ENCODE measurements at regions not wholly inside any gene's neighbourhood (a gene's known extent, or its start where the extent isn't known, plus 50 kb on each side); places are given as distances from the start of the nearest gene placed in this dataset.

DNA sequence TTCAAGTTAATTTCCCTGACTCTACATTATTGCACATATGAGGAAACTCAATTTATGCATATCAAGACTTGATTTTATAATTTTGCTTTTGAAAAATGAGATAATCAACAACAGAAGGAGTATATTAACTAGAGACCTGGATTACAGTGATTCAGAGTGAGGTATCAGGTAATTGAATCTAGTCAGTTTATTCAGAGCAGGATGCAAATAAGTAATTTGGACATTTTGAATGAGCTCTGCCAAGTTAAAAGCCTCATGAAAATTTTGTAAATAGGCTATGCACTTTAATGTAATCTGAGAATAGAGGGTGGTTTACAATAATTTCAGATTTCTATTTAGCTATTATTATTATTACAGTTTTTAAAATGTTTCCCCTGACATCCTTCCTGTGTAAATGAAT lies 203.7 kb upstream of the EMCN start:
- no peaks in the 10 kb centered on the region for H3K36me3 ChIP-seq (ENCODE audit: control insufficient read depth in 5 of 5, insufficient read depth in 5 of 5, low read length in 5 of 5)
- H3K27ac ChIP-seq (ENCODE audit: low read depth, low read length), result no peak overlapping the region
- H3K4me1 ChIP-seq (ENCODE audit: control insufficient read depth in 5 of 5, insufficient read depth in 5 of 5, low read length in 5 of 5), result no peaks in the 10 kb centered on the region
- no peaks in the 10 kb centered on the region for H3K9me3 ChIP-seq (ENCODE audit: control insufficient read depth in 5 of 5, low read length in 5 of 5)
- no peaks in the 10 kb centered on the region for H3K27me3 ChIP-seq (ENCODE audit: control insufficient read depth in 5 of 5, insufficient read depth in 4 of 5, low read length in 5 of 5)
- no peak overlapping the region for H3K4me3 ChIP-seq (ENCODE audit: low read depth in 1 of 5, low read length in 5 of 5)
- no peak overlapping the region for H3K9ac ChIP-seq (ENCODE audit: low read length in 5 of 5)

DNA sequence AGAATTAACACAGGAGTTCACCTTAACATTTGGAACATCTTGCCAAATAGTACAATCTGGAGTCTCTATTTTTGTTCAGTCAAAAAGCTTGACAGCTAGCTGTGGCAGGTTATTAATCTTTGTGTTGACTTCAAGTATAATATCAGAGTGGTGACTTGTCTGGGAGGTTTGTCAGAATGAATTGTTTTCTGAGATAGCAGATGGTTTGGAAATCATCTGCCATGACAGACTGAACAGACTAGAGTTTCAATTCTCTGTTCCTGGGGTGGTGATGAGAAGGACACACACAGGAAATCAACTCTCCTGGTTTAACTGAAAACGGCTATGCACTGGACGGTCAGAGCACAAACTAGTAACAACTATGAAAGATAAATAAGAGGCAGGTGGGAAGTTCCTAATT lies 203.3 kb upstream of the EMCN start:
- no peaks in the 10 kb centered on the region for H3K36me3 ChIP-seq (ENCODE audit: control insufficient read depth in 5 of 5, insufficient read depth in 5 of 5, low read length in 5 of 5)
- H3K27ac ChIP-seq (ENCODE audit: low read depth, low read length), result no peak overlapping the region
- no peaks in the 10 kb centered on the region for H3K4me1 ChIP-seq (ENCODE audit: control insufficient read depth in 5 of 5, insufficient read depth in 5 of 5, low read length in 5 of 5)
- H3K9ac ChIP-seq (ENCODE audit: low read length in 5 of 5), result no peak overlapping the region
- H3K4me3 ChIP-seq (ENCODE audit: low read depth in 1 of 5, low read length in 5 of 5), result no peak overlapping the region
- no peaks in the 10 kb centered on the region for H3K27me3 ChIP-seq (ENCODE audit: control insufficient read depth in 5 of 5, insufficient read depth in 4 of 5, low read length in 5 of 5)
- no peaks in the 10 kb centered on the region for H3K9me3 ChIP-seq (ENCODE audit: control insufficient read depth in 5 of 5, low read length in 5 of 5)

DNA sequence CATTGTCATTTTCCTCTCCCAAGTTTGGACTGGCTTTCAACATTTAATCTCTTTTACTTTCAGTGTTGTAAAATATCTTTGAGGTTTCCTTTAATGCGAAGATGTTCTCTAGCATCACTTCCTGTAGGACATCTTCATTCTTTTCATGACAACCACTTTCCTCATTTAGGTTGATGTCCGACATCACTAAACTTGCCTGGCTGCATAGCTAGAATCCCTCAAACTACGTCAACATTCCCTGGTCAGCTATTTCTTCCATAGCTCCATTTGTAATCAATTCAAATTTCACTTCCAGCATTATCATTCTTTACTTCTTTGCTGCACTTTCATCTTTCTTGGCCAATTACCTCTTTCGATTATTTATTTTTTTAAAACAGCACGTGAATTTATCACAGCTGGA lies 198.6 kb upstream of the EMCN start:
- Histone ChIP-seq H3K36me3 (ENCODE audit: control insufficient read depth in 5 of 5, insufficient read depth in 5 of 5, low read length in 5 of 5) (no peaks in the 10 kb centered on the region), H3K4me1 (ENCODE audit: control insufficient read depth in 5 of 5, insufficient read depth in 5 of 5, low read length in 5 of 5) (no peaks in the 10 kb centered on the region), H3K9me3 (ENCODE audit: control insufficient read depth in 5 of 5, low read length in 5 of 5) (peaks cover 0 to 7% (median 7%) of the 10 kb centered on the region in 5 donors), H3K9ac (ENCODE audit: low read length in 5 of 5) (no peak overlapping the region), H3K27me3 (ENCODE audit: control insufficient read depth in 5 of 5, insufficient read depth in 4 of 5, low read length in 5 of 5) (no peaks in the 10 kb centered on the region), H3K27ac (ENCODE audit: low read depth, low read length) (no peak overlapping the region), H3K4me3 (ENCODE audit: low read depth in 1 of 5, low read length in 5 of 5) (no peak overlapping the region)

DNA sequence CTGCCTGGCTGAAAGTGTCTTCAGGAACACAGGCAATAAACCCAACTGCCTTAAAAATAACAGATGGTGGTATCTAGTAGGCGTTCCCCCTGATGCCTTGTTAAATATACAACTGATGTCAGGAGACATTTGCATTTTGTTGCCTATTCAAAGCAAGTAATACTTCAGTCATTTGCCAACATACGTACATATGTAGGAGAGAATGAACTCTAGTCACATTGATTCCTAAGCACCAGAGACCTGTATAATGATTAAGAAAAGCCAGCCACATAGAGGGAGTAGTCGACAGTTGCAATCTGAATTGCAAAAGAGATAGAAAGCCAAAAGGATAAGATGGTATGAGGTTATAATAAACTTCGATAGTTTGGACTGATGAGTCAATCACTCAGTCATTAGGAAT lies 191.0 kb upstream of the EMCN start:
- Histone ChIP-seq H3K9me3 (ENCODE audit: control insufficient read depth in 5 of 5, low read length in 5 of 5) (no peaks in the 10 kb centered on the region), H3K4me1 (ENCODE audit: control insufficient read depth in 5 of 5, insufficient read depth in 5 of 5, low read length in 5 of 5) (no peaks in the 10 kb centered on the region), H3K4me3 (ENCODE audit: low read depth in 1 of 5, low read length in 5 of 5) (no peak overlapping the region), H3K27me3 (ENCODE audit: control insufficient read depth in 5 of 5, insufficient read depth in 4 of 5, low read length in 5 of 5) (no peaks in the 10 kb centered on the region), H3K36me3 (ENCODE audit: control insufficient read depth in 5 of 5, insufficient read depth in 5 of 5, low read length in 5 of 5) (no peaks in the 10 kb centered on the region), H3K27ac (ENCODE audit: low read depth, low read length) (no peak overlapping the region), H3K9ac (ENCODE audit: low read length in 5 of 5) (no peak overlapping the region)

DNA sequence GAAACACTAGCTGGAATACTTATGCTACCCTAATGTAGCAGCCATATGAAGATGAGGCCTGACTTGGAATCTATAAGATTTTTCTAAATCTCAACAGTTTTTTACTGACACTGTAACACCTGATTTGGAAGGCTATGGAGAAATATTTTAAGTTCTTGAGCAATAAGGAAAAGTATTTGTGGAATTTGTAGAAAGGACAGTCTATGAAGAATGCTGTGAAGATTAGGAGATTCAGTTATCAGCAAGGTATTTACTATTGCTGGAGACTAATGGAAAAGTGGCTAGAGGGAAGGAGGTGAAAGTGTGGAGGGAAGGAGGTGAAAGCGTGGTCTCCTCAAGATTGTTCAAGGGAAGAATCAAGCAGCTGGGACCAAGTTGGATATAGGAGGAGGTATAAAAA lies 190.0 kb upstream of the EMCN start:
- no peaks in the 10 kb centered on the region for H3K27me3 ChIP-seq (ENCODE audit: control insufficient read depth in 5 of 5, insufficient read depth in 4 of 5, low read length in 5 of 5)
- H3K9ac ChIP-seq (ENCODE audit: low read length in 5 of 5), result no peak overlapping the region
- no peaks in the 10 kb centered on the region for H3K4me1 ChIP-seq (ENCODE audit: control insufficient read depth in 5 of 5, insufficient read depth in 5 of 5, low read length in 5 of 5)
- no peak overlapping the region for H3K27ac ChIP-seq (ENCODE audit: low read depth, low read length)
- no peaks in the 10 kb centered on the region for H3K36me3 ChIP-seq (ENCODE audit: control insufficient read depth in 5 of 5, insufficient read depth in 5 of 5, low read length in 5 of 5)
- no peaks in the 10 kb centered on the region for H3K9me3 ChIP-seq (ENCODE audit: control insufficient read depth in 5 of 5, low read length in 5 of 5)
- no peak overlapping the region for H3K4me3 ChIP-seq (ENCODE audit: low read depth in 1 of 5, low read length in 5 of 5)

DNA sequence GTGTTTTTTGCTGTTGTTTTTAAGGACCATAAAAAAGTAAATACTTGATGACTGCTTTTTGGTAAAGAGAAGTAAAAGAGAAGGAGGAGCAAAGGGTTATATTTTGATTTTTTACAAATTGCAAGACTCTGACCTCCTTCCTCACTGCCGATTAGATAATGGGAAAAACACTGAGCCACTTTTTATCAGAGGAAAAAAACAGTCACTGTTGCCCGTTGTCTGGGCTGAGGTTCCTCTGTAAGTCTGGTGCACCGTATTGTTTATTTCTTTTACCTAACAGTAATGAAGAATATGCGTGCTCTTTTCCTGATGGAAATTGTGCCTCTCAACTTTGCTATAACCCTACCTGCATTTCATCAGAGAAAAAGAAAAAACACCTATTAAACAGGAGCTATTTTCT lies 178.7 kb upstream of the EMCN start:
- Histone ChIP-seq H3K9ac (ENCODE audit: low read length in 5 of 5) (no peak overlapping the region), H3K27ac (ENCODE audit: low read depth, low read length) (no peak overlapping the region), H3K36me3 (ENCODE audit: control insufficient read depth in 5 of 5, insufficient read depth in 5 of 5, low read length in 5 of 5) (no peaks in the 10 kb centered on the region), H3K4me1 (ENCODE audit: control insufficient read depth in 5 of 5, insufficient read depth in 5 of 5, low read length in 5 of 5) (no peaks in the 10 kb centered on the region), H3K9me3 (ENCODE audit: control insufficient read depth in 5 of 5, low read length in 5 of 5) (no peaks in the 10 kb centered on the region), H3K4me3 (ENCODE audit: low read depth in 1 of 5, low read length in 5 of 5) (no peak overlapping the region), H3K27me3 (ENCODE audit: control insufficient read depth in 5 of 5, insufficient read depth in 4 of 5, low read length in 5 of 5) (no peaks in the 10 kb centered on the region)

DNA sequence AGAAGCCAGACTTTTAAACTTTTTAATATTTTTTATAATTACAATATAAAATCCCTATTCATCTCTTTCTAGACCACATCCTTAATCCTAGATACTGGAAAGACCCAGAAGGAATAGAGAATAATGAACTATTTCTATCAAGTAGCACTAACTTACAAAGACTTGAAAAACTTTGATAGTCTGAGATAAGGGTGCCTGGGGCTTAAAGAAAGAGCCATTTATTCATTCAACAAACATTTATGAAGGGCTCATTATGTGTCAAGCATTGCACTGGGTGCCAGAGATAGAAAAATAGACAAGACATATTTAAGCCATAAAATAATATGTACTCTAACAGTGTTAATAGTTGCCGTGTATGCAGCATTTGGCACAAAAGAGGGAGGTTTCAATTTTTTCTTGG lies 178.0 kb upstream of the EMCN start:
- no peak overlapping the region for H3K4me3 ChIP-seq (ENCODE audit: low read depth in 1 of 5, low read length in 5 of 5)
- no peaks in the 10 kb centered on the region for H3K36me3 ChIP-seq (ENCODE audit: control insufficient read depth in 5 of 5, insufficient read depth in 5 of 5, low read length in 5 of 5)

DNA sequence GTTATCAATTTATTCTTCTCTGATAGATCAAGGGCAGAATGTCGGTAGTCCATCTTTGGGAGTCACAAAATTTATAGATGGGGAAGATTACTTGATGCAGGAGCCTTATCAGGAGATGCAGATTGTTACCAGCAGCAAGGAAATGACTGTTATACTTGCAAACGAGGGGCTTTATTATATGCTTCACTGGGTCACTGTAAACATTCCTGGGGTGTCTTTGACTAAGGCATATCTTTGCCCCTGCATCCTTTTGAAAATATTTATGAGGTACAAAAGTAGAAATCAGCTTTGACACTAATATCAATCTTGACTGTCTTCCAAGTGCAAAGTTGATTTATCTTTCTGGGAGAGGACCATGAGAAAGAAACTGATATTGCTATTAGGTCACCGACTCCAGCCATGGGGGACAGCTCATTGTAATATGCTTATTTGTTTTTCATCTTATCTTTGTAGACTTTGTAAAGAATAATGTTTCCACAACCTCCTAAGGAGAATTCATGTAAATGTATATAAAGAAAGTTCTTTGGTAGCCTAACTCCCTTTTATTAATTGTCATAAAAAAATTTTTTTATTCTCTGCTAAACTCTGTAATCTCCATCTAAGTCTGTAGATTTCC lies 177.3 kb upstream of the EMCN start:
- H3K27me3 ChIP-seq (ENCODE audit: control insufficient read depth in 5 of 5, insufficient read depth in 4 of 5, low read length in 5 of 5), result no peaks in the 10 kb centered on the region
- H3K9ac ChIP-seq (ENCODE audit: low read length in 5 of 5), result no peak overlapping the region
- H3K36me3 ChIP-seq (ENCODE audit: control insufficient read depth in 5 of 5, insufficient read depth in 5 of 5, low read length in 5 of 5), result no peaks in the 10 kb centered on the region
- H3K4me1 ChIP-seq (ENCODE audit: control insufficient read depth in 5 of 5, insufficient read depth in 5 of 5, low read length in 5 of 5), result no peaks in the 10 kb centered on the region
- no peak overlapping the region for H3K4me3 ChIP-seq (ENCODE audit: low read depth in 1 of 5, low read length in 5 of 5)
- no peaks in the 10 kb centered on the region for H3K9me3 ChIP-seq (ENCODE audit: control insufficient read depth in 5 of 5, low read length in 5 of 5)
- no peak overlapping the region for H3K27ac ChIP-seq (ENCODE audit: low read depth, low read length)

More for the DNA sequence above, 178.0 kb upstream of the EMCN start:
- Histone ChIP-seq H3K27ac (ENCODE audit: low read depth, low read length) (no peak overlapping the region), H3K4me1 (ENCODE audit: control insufficient read depth in 5 of 5, insufficient read depth in 5 of 5, low read length in 5 of 5) (no peaks in the 10 kb centered on the region), H3K9me3 (ENCODE audit: control insufficient read depth in 5 of 5, low read length in 5 of 5) (no peaks in the 10 kb centered on the region), H3K27me3 (ENCODE audit: control insufficient read depth in 5 of 5, insufficient read depth in 4 of 5, low read length in 5 of 5) (no peaks in the 10 kb centered on the region), H3K9ac (ENCODE audit: low read length in 5 of 5) (no peak overlapping the region)

DNA sequence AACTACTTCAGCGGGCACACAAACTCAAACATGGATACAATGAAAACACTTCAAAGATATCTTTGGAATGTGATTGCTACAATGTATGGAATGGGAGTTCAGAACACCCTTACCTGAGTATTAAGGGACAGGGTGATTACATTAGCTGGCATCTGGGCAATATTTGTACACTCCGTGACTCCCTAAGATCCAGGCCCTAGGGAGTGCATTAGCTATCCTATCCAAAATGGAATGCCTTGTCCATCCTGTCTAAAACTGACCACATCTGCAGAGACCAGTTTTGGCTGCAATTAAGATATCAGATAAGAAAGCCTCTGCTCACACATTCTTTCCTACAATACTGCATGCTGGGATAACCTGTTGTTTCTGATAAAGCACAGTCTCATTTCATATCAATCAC lies 176.6 kb upstream of the EMCN start:
- Histone ChIP-seq H3K9me3 (ENCODE audit: control insufficient read depth in 5 of 5, low read length in 5 of 5) (peaks cover 0 to under 1% (median 0%) of the 10 kb centered on the region in 5 donors), H3K4me3 (ENCODE audit: low read depth in 1 of 5, low read length in 5 of 5) (no peak overlapping the region), H3K27ac (ENCODE audit: low read depth, low read length) (no peak overlapping the region), H3K4me1 (ENCODE audit: control insufficient read depth in 5 of 5, insufficient read depth in 5 of 5, low read length in 5 of 5) (no peaks in the 10 kb centered on the region), H3K36me3 (ENCODE audit: control insufficient read depth in 5 of 5, insufficient read depth in 5 of 5, low read length in 5 of 5) (no peaks in the 10 kb centered on the region), H3K27me3 (ENCODE audit: control insufficient read depth in 5 of 5, insufficient read depth in 4 of 5, low read length in 5 of 5) (no peaks in the 10 kb centered on the region), H3K9ac (ENCODE audit: low read length in 5 of 5) (no peak overlapping the region)

DNA sequence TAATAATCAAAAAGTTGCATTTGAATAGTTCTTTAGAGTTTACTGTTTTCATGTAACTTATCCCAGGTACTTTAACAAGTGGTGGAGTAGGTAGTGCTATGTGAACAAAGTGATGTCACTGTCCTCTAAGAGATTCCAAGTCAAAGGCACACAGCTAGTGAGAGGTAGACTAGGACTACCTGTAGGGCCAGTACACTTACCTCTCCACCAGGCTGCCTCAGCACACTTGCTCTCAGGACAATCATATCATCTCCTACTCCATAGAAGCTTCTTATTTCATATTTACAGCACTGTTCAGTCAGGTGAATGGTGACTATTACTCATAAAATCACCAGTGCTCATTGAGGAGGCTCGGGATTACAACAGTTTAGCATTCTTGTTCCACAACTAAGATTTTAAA lies 173.0 kb upstream of the EMCN start:
- no peak overlapping the region for H3K27ac ChIP-seq (ENCODE audit: low read depth, low read length)
- H3K27me3 ChIP-seq (ENCODE audit: control insufficient read depth in 5 of 5, insufficient read depth in 4 of 5, low read length in 5 of 5), result no peaks in the 10 kb centered on the region
- H3K4me3 ChIP-seq (ENCODE audit: low read depth in 1 of 5, low read length in 5 of 5), result no peak overlapping the region
- H3K9ac ChIP-seq (ENCODE audit: low read length in 5 of 5), result no peak overlapping the region
- H3K9me3 ChIP-seq (ENCODE audit: control insufficient read depth in 5 of 5, low read length in 5 of 5), result peaks cover 0 to 2% (median 0%) of the 10 kb centered on the region in 5 donors
- no peaks in the 10 kb centered on the region for H3K36me3 ChIP-seq (ENCODE audit: control insufficient read depth in 5 of 5, insufficient read depth in 5 of 5, low read length in 5 of 5)
- no peaks in the 10 kb centered on the region for H3K4me1 ChIP-seq (ENCODE audit: control insufficient read depth in 5 of 5, insufficient read depth in 5 of 5, low read length in 5 of 5)

DNA sequence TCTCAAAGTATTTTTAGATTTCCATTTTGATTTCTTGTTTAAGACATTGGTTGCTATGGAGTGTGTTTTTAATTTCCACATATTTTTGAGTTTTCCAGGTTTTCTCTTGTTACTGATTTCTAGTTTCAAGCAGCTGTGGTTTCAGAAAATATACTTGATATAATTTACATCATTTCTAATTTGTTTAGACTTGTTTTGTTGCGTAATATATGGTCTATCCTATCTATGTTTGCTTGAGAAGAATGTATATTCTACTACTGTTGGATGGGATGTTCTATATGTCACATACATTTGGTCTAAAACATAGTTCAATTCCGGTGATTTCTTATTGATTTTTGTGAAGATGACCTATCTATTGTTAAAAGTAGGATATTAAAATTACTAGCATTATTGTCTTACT lies 170.5 kb upstream of the EMCN start:
- Histone ChIP-seq H3K4me1 (ENCODE audit: control insufficient read depth in 5 of 5, insufficient read depth in 5 of 5, low read length in 5 of 5) (no peaks in the 10 kb centered on the region), H3K27ac (ENCODE audit: low read depth, low read length) (no peak overlapping the region), H3K9me3 (ENCODE audit: control insufficient read depth in 5 of 5, low read length in 5 of 5) (peaks cover 0 to 5% (median 3%) of the 10 kb centered on the region in 5 donors), H3K4me3 (ENCODE audit: low read depth in 1 of 5, low read length in 5 of 5) (no peak overlapping the region), H3K9ac (ENCODE audit: low read length in 5 of 5) (no peak overlapping the region), H3K36me3 (ENCODE audit: control insufficient read depth in 5 of 5, insufficient read depth in 5 of 5, low read length in 5 of 5) (no peaks in the 10 kb centered on the region), H3K27me3 (ENCODE audit: control insufficient read depth in 5 of 5, insufficient read depth in 4 of 5, low read length in 5 of 5) (no peaks in the 10 kb centered on the region)
